Breast epithelium (tissue), 3 donors: ENCODE measurements at regions not wholly inside any gene's neighbourhood (a gene's known extent, or its start where the extent isn't known, plus 50 kb on each side); places are given as distances from the start of the nearest gene placed in this dataset.

ENCODE experiments used
- POLR2A ChIP-seq: fragments of 450-650 bp; IDR thresholded peaks from one replicate; pipeline ENCODE4 v1.6.1; 2016; ENCODE audit warnings: antibody characterized with exemption, mild to moderate bottlenecking, moderate library complexity
- POLR2AphosphoS5 ChIP-seq, 3 donors: sonication (generic); formaldehyde crosslinking; IDR thresholded peaks; one replicate each; pipeline ENCODE4 v1.6.1; 2017; ENCODE audit warnings: antibody characterized with exemption in 3 of 3
- TF ChIP-seq, protein P1 (sequence below), 3 donors: fragments of 450-650 bp; IDR thresholded peaks; one replicate each; pipeline ENCODE4 v1.5.1; 2016 to 2017; ENCODE audit warnings: antibody characterized with exemption in 3 of 3, mild to moderate bottlenecking in 3 of 3, moderate library complexity in 3 of 3

DNA sequence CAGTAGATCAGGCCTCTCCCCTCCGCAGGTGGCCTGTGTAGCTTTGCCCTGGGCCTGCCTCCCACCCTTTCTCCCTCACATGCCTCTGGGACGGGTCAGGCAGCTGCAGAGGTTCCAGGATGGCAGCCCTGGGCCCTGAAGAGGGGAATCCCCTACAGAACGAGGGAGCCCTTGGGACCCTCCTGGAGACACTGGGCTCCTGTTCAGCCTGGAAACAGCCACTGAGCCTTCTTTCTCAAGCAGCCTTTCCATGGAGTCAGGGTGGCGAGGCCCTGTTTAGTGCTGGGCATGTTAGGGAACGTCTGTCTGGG is 720.9 kb downstream of the BRD1 start:
- TF ChIP-seq, protein P1, sequence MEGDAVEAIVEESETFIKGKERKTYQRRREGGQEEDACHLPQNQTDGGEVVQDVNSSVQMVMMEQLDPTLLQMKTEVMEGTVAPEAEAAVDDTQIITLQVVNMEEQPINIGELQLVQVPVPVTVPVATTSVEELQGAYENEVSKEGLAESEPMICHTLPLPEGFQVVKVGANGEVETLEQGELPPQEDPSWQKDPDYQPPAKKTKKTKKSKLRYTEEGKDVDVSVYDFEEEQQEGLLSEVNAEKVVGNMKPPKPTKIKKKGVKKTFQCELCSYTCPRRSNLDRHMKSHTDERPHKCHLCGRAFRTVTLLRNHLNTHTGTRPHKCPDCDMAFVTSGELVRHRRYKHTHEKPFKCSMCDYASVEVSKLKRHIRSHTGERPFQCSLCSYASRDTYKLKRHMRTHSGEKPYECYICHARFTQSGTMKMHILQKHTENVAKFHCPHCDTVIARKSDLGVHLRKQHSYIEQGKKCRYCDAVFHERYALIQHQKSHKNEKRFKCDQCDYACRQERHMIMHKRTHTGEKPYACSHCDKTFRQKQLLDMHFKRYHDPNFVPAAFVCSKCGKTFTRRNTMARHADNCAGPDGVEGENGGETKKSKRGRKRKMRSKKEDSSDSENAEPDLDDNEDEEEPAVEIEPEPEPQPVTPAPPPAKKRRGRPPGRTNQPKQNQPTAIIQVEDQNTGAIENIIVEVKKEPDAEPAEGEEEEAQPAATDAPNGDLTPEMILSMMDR (IDR thresholded peaks at IDR 0.05): no peak
- TF ChIP-seq POLR2AphosphoS5 (IDR thresholded peaks at IDR 0.05) (no peak), POLR2A (no peak)
